Muscle layer of duodenum (tissue), 2 donors: ENCODE measurements at regions not wholly inside any gene's neighbourhood (a gene's known extent, or its start where the extent isn't known, plus 50 kb on each side); places are given as distances from the start of the nearest gene placed in this dataset.

Experiments
- H3K27ac ChIP-seq: one replicate; pipeline ENCODE4 v1.7.0; 2013; ENCODE audit warnings: mild to moderate bottlenecking, low read length
- H3K27me3 ChIP-seq: one replicate; pipeline ENCODE4 v1.7.0; 2013; ENCODE audit warnings: low read depth, mild to moderate bottlenecking, control low read depth, low read length
- H3K36me3 ChIP-seq, 2 donors: one replicate each; pipeline ENCODE4 v1.7.0; 2013; ENCODE audit warnings: low read length in 2 of 2, control low read depth in 1 of 2, mild to moderate bottlenecking in 1 of 2; ENCODE audit not compliant: insufficient read depth in 2 of 2, control insufficient read depth in 1 of 2
- H3K4me1 ChIP-seq, 2 donors: one replicate each; pipeline ENCODE4 v1.7.0; 2013; ENCODE audit warnings: low read length in 2 of 2, mild to moderate bottlenecking in 2 of 2, control low read depth in 1 of 2, moderate library complexity in 1 of 2; ENCODE audit not compliant: insufficient read depth in 2 of 2, control insufficient read depth in 1 of 2
- H3K4me3 ChIP-seq, 2 donors: one replicate each; pipeline ENCODE4 v1.7.0; 2013; ENCODE audit warnings: low read length in 2 of 2, low read depth in 1 of 2, mild to moderate bottlenecking in 1 of 2
- H3K9me3 ChIP-seq, 2 donors: one replicate each; pipeline ENCODE4 v1.7.0; 2013; ENCODE audit warnings: low read length in 2 of 2, control low read depth in 1 of 2, mild to moderate bottlenecking in 1 of 2; ENCODE audit not compliant: control insufficient read depth in 1 of 2
- donor health status: healthy.

DNA sequence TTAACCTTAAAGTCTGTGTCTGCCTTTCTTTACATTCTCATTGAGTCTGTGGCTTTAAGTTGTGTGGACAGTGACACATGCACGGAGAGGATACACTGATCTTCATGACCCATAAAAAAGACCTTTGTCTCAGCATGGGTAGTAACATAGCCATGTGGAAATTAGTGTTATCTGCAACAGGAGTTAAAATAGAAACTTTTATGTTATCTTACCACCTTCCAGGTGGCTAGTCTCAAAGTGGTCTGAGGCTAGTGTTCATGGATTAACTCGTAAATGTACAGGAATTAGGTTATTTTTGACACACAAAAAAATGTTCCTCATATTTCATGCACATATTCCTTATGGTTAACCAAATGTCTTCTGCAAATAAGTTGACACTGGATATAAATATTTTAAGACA, 607.0 kb downstream of the ISL1 start:
- Histone ChIP-seq H3K4me1 (no peaks in the 10 kb centered on the region), H3K27ac (no peak overlapping the region), H3K27me3 (no peaks in the 10 kb centered on the region), H3K4me3 (no peak overlapping the region), H3K36me3 (no peaks in the 10 kb centered on the region), H3K9me3 (no peaks in the 10 kb centered on the region)

DNA sequence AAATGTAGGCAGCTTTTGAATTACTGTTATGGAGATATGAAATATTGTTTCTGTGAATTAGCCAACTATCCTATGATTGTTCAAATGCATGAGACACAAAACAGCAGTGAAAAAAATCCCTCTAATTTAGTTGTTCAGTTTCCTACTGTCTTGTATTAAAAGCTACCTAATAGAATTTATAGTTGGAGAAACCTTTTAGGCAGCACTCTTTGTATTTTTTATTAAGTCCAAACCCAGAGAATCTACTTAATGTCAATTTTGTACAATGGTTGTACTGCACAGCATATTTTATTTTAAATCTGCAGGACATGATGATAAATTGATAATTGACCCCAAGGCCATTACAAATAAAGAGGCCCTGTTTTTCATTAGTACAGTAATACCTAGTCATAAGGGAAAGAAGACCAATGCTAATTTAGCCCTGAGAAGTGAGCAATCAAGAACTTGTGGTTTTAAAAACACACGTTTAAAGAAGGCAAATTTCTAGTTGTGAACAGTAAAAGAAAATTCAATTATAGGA, 607.5 kb downstream of the ISL1 start:
- no peak overlapping the region for H3K4me3 ChIP-seq
- H3K4me1 ChIP-seq: no peaks in the 10 kb centered on the region
- no peak overlapping the region for H3K27ac ChIP-seq
- H3K27me3 ChIP-seq: no peaks in the 10 kb centered on the region
- no peaks in the 10 kb centered on the region for H3K9me3 ChIP-seq
- H3K36me3 ChIP-seq: no peaks in the 10 kb centered on the region

DNA sequence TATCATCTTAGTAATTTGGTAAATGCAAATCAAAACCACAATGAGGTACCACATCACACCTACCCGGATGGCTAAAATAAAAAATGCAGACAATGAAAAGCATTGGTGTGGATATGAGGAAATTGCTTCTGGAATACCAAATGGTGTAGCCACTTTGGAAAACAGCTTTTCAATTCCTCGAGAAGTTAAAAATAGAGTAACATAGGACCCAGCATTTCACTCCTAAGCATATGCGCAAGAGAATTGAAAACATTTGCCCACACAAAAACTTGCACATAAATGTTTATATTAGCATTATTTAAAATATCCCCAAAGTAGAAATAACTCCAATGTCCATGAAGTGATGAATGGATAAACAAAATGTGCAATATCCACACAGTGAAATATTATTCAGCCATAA, 608.7 kb downstream of the ISL1 start:
- Histone ChIP-seq H3K4me3 (no peak overlapping the region), H3K9me3 (no peaks in the 10 kb centered on the region), H3K27me3 (no peaks in the 10 kb centered on the region), H3K4me1 (no peaks in the 10 kb centered on the region), H3K36me3 (no peaks in the 10 kb centered on the region), H3K27ac (no peak overlapping the region)

DNA sequence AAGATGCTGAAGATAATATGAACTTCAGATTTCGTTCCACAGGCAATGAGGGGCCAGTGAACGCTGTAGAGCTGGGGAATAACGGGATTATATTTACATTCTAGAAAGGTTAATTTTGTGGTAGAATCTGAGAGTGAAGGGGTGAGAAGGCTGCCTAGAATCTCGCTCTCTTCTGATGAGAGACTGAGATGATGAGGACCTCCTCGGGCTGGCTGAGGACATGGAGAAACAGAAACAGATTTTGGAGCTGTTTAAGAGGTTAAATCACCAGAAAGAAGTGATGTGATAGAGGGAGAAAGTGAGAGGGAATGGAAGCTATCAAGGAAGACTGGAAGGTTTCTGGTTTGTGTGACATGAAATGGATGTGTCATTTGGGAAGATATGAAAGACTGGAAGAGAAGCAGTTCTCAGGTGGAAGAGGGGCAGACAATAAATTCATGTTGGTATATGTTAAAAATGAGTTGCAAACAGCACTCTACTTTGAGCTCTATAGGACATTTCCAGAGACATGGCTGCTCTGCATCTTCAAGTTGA, 612.6 kb downstream of the ISL1 start:
- Histone ChIP-seq H3K27me3 (no peaks in the 10 kb centered on the region), H3K9me3 (no peaks in the 10 kb centered on the region), H3K27ac (no peak overlapping the region), H3K36me3 (no peaks in the 10 kb centered on the region), H3K4me1 (no peaks in the 10 kb centered on the region), H3K4me3 (no peak overlapping the region)

DNA sequence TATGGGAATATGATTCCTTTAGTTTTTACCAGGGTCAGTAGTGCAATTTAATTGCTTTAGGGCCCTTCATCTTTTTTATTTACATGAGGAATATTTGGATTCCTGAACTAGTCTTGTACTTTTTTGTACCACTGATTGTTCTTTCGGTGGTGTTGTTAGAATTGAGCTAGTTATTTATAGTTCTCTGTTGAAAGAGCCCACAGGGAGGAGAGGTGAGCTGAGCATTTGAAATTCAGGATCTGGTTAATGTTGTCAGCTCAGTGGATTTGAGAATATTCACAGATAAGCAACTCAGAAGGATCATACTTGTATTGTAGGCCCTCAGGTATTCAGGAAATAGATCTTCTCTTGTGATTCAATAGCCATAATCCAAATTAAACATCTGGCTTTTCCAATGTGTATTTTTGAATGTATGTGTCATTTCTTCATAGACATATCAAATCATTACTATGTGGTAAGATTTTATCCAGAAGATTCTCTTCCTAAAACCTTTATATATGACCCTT, 613.2 kb downstream of the ISL1 start:
- Histone ChIP-seq H3K27ac (no peak overlapping the region), H3K4me1 (no peaks in the 10 kb centered on the region), H3K9me3 (no peaks in the 10 kb centered on the region), H3K4me3 (no peak overlapping the region), H3K36me3 (no peaks in the 10 kb centered on the region), H3K27me3 (no peaks in the 10 kb centered on the region)

DNA sequence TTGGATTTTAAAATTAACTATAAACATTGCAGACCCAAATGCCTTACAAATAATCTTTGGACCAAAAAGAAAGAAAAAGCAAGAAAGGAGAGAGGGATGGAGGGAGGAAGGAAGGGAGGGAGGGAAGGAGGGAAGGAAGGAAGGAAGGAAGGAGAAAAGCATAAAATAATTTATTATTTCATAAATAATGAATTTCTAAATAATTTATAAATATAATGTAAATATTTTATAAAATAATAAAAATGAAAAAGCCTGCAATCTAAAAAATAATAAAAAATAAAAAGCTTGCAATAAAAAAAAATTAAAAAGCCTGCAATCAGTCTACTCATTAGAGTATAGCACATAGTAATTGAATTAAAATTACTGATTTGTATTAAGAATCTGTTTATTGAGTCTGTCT, 614.3 kb downstream of the ISL1 start:
- no peaks in the 10 kb centered on the region for H3K4me1 ChIP-seq
- H3K27me3 ChIP-seq: no peaks in the 10 kb centered on the region
- no peaks in the 10 kb centered on the region for H3K36me3 ChIP-seq
- H3K9me3 ChIP-seq: no peaks in the 10 kb centered on the region
- no peak overlapping the region for H3K27ac ChIP-seq
- no peak overlapping the region for H3K4me3 ChIP-seq

DNA sequence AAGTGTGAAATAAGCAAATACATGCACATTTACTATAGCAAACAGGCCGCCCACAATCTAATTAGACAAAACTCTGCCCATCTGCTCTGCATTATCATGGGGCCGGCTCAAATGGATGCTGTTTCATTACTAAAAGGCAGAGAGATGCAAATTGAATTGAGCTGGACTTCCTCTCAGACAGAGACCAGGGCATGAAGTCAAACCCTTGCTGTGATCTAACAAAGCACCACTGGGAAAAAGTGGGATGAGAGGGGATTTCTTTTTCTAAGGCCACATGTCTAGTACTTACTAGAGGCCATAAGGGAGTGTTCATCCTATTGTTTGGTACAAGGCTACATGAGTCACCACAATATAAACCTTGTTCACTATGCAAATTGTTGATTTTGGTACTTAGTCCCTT, 614.7 kb downstream of the ISL1 start:
- Histone ChIP-seq H3K27ac (no peak overlapping the region), H3K4me1 (no peaks in the 10 kb centered on the region), H3K4me3 (no peak overlapping the region), H3K36me3 (no peaks in the 10 kb centered on the region), H3K9me3 (no peaks in the 10 kb centered on the region), H3K27me3 (no peaks in the 10 kb centered on the region)

DNA sequence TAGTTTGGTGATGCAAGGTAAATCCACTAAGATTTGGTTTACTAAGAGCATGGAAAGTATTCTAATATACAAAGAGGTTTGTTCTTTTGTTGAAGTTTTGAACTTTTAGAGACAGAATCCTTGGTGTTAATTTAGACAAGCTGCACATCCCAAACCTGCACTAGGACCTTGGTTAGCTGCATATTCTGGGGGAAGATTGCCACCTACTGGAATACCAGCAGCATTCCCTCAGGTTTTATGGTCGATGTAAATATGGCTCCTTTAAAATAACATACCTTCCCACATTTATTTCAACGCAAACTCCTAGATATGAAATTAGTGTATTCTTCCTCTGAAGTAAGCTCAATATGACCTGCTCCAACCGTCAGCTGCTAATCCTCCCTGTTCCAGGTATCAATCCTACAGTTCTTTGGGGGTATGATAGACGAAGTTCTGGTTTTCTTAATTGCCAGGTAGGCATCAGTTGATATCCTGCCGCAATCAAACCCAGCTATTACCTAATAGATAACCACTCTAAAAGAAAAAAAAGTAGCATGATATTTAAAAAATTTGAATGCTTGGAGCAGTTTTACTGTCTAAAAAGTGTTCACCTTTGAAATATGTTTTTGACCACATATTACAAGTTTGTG, 624.1 kb downstream of the ISL1 start:
- Histone ChIP-seq H3K9me3 (no peaks in the 10 kb centered on the region), H3K27me3 (no peaks in the 10 kb centered on the region), H3K4me1 (no peaks in the 10 kb centered on the region), H3K36me3 (no peaks in the 10 kb centered on the region), H3K4me3 (no peak overlapping the region), H3K27ac (no peak overlapping the region)

DNA sequence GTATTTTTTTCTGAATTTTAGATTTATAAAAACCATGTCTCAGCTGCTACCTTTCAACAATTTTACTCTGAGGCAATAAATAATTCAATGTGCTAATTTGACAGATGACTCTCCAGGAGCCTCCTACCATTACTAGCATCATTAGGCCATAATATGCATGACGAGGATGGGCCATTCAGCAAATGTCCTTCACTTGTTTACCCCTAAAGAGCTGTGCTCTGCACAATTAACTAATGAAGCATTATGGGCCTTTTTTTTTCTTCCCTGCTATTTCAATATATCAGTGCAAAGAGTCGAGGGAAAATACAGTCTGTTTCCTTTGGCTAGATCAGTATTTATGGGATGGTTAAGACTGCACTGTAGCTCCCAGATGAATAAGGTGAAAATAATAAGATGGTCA, 627.2 kb downstream of the ISL1 start:
- Histone ChIP-seq H3K9me3 (no peaks in the 10 kb centered on the region), H3K4me3 (no peak overlapping the region), H3K27me3 (no peaks in the 10 kb centered on the region), H3K4me1 (no peaks in the 10 kb centered on the region), H3K27ac (no peak overlapping the region), H3K36me3 (no peaks in the 10 kb centered on the region)

DNA sequence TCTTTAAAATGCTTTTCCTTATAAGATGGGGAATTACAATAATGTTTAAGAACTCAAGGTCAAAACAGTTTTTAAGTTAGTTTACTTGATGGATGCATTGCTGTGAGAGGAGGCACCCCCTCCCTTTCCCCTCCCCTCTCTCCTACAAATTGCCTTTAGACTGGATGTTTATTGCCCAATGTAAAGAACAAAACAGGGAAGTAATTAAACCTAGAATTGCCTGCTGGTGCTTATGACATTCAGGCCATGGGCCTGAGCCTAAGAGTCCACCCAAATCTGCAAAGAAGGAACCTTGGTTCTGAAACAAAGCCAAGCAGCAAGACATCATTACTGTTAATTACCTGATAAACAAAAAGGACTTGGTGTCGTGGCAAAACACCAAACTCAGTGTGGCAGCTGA, 630.3 kb downstream of the ISL1 start:
- no peak overlapping the region for H3K27ac ChIP-seq
- no peaks in the 10 kb centered on the region for H3K9me3 ChIP-seq
- H3K4me1 ChIP-seq: no peaks in the 10 kb centered on the region
- no peaks in the 10 kb centered on the region for H3K36me3 ChIP-seq
- no peaks in the 10 kb centered on the region for H3K27me3 ChIP-seq
- no peak overlapping the region for H3K4me3 ChIP-seq

DNA sequence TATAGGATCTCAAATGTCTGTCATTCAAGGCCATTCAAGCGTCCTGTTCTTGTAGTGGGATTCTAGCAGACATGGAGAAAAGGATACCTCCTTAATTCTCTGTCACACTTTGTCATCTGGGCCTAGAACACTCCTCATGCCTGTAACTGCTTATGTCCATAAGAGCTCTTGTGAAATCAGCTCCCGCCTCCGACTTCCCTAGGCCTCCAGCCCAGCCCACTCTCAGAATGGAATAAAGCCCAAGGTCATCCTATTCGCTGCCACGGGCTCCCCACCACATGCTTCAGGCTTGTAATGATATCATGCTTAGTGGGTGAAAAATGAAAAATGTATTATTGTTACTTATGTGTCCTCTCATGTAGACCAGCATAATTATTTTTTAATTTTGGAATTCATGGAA, 632.5 kb downstream of the ISL1 start:
- H3K4me3 ChIP-seq: no peak overlapping the region
- H3K27me3 ChIP-seq: no peaks in the 10 kb centered on the region
- no peak overlapping the region for H3K27ac ChIP-seq
- H3K36me3 ChIP-seq: no peaks in the 10 kb centered on the region
- no peaks in the 10 kb centered on the region for H3K9me3 ChIP-seq
- no peaks in the 10 kb centered on the region for H3K4me1 ChIP-seq

DNA sequence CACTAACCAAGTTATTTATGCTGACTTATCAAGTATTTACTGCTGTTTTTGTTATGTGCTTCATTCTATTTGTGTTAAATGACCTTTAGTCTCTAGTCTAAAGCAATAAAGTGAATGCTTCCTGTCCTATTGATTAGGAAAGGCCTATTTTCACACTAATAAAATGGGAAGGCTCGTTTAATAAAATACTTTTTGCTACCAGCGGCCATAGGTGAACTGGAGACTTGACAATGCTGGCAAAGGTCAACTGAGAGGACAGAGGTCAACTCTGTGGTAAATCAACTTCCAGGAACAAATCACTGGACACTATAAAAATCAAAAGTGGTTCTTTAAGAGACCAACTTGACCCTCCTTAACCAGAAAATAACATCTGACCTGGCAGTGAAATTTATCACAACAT, 634.3 kb downstream of the ISL1 start:
- H3K4me3 ChIP-seq: no peak overlapping the region
- no peaks in the 10 kb centered on the region for H3K27me3 ChIP-seq
- no peaks in the 10 kb centered on the region for H3K9me3 ChIP-seq
- H3K4me1 ChIP-seq: no peaks in the 10 kb centered on the region
- no peaks in the 10 kb centered on the region for H3K36me3 ChIP-seq
- no peak overlapping the region for H3K27ac ChIP-seq
